GM18511 (cell line): ENCODE measurements at regions not wholly inside any gene's neighbourhood (a gene's known extent, or its start where the extent isn't known, plus 50 kb on each side); places are given as distances from the start of the nearest gene placed in this dataset.

ENCODE experiments used
- ATAC-seq: cut with Tn5 transposase; IDR thresholded peaks from one replicate; pipeline ENCODE4 v1.9.1; 2021; ENCODE audit warnings: mild to moderate bottlenecking, moderate library complexity; ENCODE audit not compliant: unreplicated experiment

- ATAC-seq: no peak
Observed at GRCh38 chr14:25197885-25198284, 147.9 kb upstream of the STXBP6 start.

- no peak for ATAC-seq
Observed at GRCh38 chr14:25180221-25180620, 130.3 kb upstream of the STXBP6 start.

- no peak for ATAC-seq
Observed at GRCh38 chr14:25178255-25178654, 128.3 kb upstream of the STXBP6 start.

GRCh38 chr14:25150934-25151790 is 101.2 kb upstream of the STXBP6 start:
- ATAC-seq: peak; percentile 69

- ATAC-seq: no peak
Observed at GRCh38 chr14:25150401-25150800, 100.5 kb upstream of the STXBP6 start.

- ATAC-seq: no peak
Observed at GRCh38 chr14:25140411-25140810, 90.5 kb upstream of the STXBP6 start.

GRCh38 chr14:25136811-25137210 is 86.9 kb upstream of the STXBP6 start:
- ATAC-seq: no peak

GRCh38 chr14:25134184-25134583 is 84.2 kb upstream of the STXBP6 start:
- no peak for ATAC-seq

- ATAC-seq: peak; percentile 94
Observed at GRCh38 chr14:25132732-25133422, 82.9 kb upstream of the STXBP6 start.

GRCh38 chr14:25132094-25132493 is 82.1 kb upstream of the STXBP6 start:
- no peak for ATAC-seq

- ATAC-seq: peak; percentile 54
Observed at GRCh38 chr14:25122843-25123242, 72.9 kb upstream of the STXBP6 start.

- no peak for ATAC-seq
Observed at GRCh38 chr14:25122211-25122610, 72.3 kb upstream of the STXBP6 start.

- ATAC-seq: no peak
Observed at GRCh38 chr14:25121337-25122129, 71.6 kb upstream of the STXBP6 start.

- ATAC-seq: no peak
Observed at GRCh38 chr14:25120261-25120660, 70.3 kb upstream of the STXBP6 start.

GRCh38 chr14:25118671-25119070 is 68.7 kb upstream of the STXBP6 start:
- ATAC-seq: no peak

GRCh38 chr14:25117342-25117741 is 67.4 kb upstream of the STXBP6 start:
- ATAC-seq: no peak

GRCh38 chr14:25116607-25117006 is 66.7 kb upstream of the STXBP6 start:
- no peak for ATAC-seq

GRCh38 chr14:25113394-25113793 is 63.4 kb upstream of the STXBP6 start:
- no peak for ATAC-seq

GRCh38 chr14:25111061-25111601 is 61.2 kb upstream of the STXBP6 start:
- no peak for ATAC-seq

GRCh38 chr14:25110106-25110505 is 60.2 kb upstream of the STXBP6 start:
- ATAC-seq: no peak

GRCh38 chr14:25108959-25109358 is 59.0 kb upstream of the STXBP6 start:
- no peak for ATAC-seq
